ENCODE measurements at regions not wholly inside any gene's neighbourhood (a gene's known extent, or its start where the extent isn't known, plus 50 kb on each side); places are given as distances from the start of the nearest gene placed in this dataset.
A peak's percentile ranks its signal among the peaks of the same experiment; 100 is the strongest.

GRCh38 chr17:77493238-77493820 lies 352.6 kb downstream of the SEC14L1 start (continued):
- TF ChIP-seq PREB (CRISPR knock-in tag; IDR thresholded peaks at IDR 0.05; ENCODE audit: borderline replicate concordance), result no peak
- no peak for TF ChIP-seq ZNF416 (CRISPR knock-in tag; IDR thresholded peaks at IDR 0.05)
- no peak for TF ChIP-seq FOXP1 (CRISPR knock-in tag; IDR thresholded peaks at IDR 0.05; ENCODE audit: borderline replicate concordance)
- TF ChIP-seq ETV6 (CRISPR knock-in tag; IDR thresholded peaks at IDR 0.05), result no peak
- TF ChIP-seq USF1 (CRISPR knock-in tag; IDR thresholded peaks at IDR 0.05), result no peak
- TF ChIP-seq CTCF (IDR thresholded peaks at IDR 0.05), result no peak
- TF ChIP-seq ZNF671 (CRISPR knock-in tag; IDR thresholded peaks at IDR 0.05), result no peak
- TF ChIP-seq NR3C1 (CRISPR knock-in tag; conservative IDR thresholded peaks at IDR 0.05; ENCODE audit: low read depth), result no peak
- no peak for TF ChIP-seq ZNF423 (CRISPR knock-in tag; IDR thresholded peaks at IDR 0.05)
- TF ChIP-seq ZMAT4 (CRISPR knock-in tag; IDR thresholded peaks at IDR 0.05), result no peak
- TF ChIP-seq ATF3 (CRISPR knock-in tag; conservative IDR thresholded peaks at IDR 0.05), result no peak

GRCh38 chr17:77493901-77494663 lies 353.3 kb downstream of the SEC14L1 start:
- no peaks in the 10 kb centered on the region for H3K9me3 Mint-ChIP-seq
- TF ChIP-seq E2F1 (CRISPR knock-in tag; IDR thresholded peaks at IDR 0.05), result no peak
- TF ChIP-seq GRHL2 (CRISPR knock-in tag; IDR thresholded peaks at IDR 0.05; ENCODE audit: insufficient replicate concordance, severe bottlenecking), result no peak
- no peak for TF ChIP-seq JAZF1 (CRISPR knock-in tag; IDR thresholded peaks at IDR 0.05)
- H3K4me1 Mint-ChIP-seq, result no peaks in the 10 kb centered on the region
- CTCF ChIA-PET, result interaction anchor here (0.6 to 4.5 kb wide), 10 partner anchors 12 to 325 kb away, joined by 3 to 76 read pairs (median 4); no protein-coding TSS in a partner anchor
- POLR2A ChIA-PET, result interaction anchor here (1.6 kb wide), 1 partner anchor 64 kb away, joined by 6 read pairs; no protein-coding TSS in a partner anchor
- ATAC-seq (no peak), DNase-seq (ENCODE audit: low spot score) (peak; percentile 3)
- H3K36me3 Mint-ChIP-seq, result peaks cover 19% of the 10 kb centered on the region
- H3K27ac Mint-ChIP-seq, result no peak overlapping the region
- no peak overlapping the region for H3K4me3 Mint-ChIP-seq
- no peaks in the 10 kb centered on the region for H3K27me3 Mint-ChIP-seq (ENCODE audit: low read depth)

- CTCF ChIA-PET, result interaction anchor here (0.6 to 4.5 kb wide), 13 partner anchors 11 to 324 kb away, joined by 3 to 76 read pairs (median 4); no protein-coding TSS in a partner anchor
Measured at GRCh38 chr17:77494664-77495435, 354.1 kb downstream of the SEC14L1 start.

More at GRCh38 chr17:77494664-77495435, 354.1 kb downstream of the SEC14L1 start:
- Mint-ChIP-seq H3K27ac (no peak overlapping the region), H3K4me1 (no peaks in the 10 kb centered on the region), H3K4me3 (no peak overlapping the region), H3K9me3 (no peaks in the 10 kb centered on the region), H3K36me3 (peaks cover 25% of the 10 kb centered on the region), H3K27me3 (ENCODE audit: low read depth) (no peaks in the 10 kb centered on the region)
- ATAC-seq (peak; percentile 85), DNase-seq (ENCODE audit: low spot score) (peak; percentile 90)
- POLR2A ChIA-PET, result interaction anchor here (1.6 kb wide), 1 partner anchor 65 kb away, joined by 6 read pairs; no protein-coding TSS in a partner anchor
- peak; percentile 76 for TF ChIP-seq ZNF423 (CRISPR knock-in tag; IDR thresholded peaks at IDR 0.05)
- TF ChIP-seq FOXP1 (CRISPR knock-in tag; IDR thresholded peaks at IDR 0.05; ENCODE audit: borderline replicate concordance), result no peak
- peak; percentile 99 for TF ChIP-seq CTCF (IDR thresholded peaks at IDR 0.05)

All from WTC11 (cell line).